T-cell (primary cell): ENCODE measurements at regions not wholly inside any gene's neighbourhood (a gene's known extent, or its start where the extent isn't known, plus 50 kb on each side); places are given as distances from the start of the nearest gene placed in this dataset.

Source experiments
- ATAC-seq, 4 experiments: fragments of 200-7000 bp in 3 of 4; fragments of 150-1000 bp in 1 of 4; cut with Tn5 transposase; replicated peaks in 1 of 4; 1 replicate in 3 of 4; 2 replicates in 1 of 4; pipeline ENCODE4 v1.10.0; 2021; ENCODE audit warnings: moderate library complexity in 3 of 4, mild to moderate bottlenecking in 2 of 4, moderate number of reproducible peaks in 1 of 4
- CTCF ChIA-PET, 2 donors: fragments of 300-600 bp; sonication (Branson Sonifier 250); formaldehyde crosslinking; loops; one replicate each; lab custom pipeline; 2022; ENCODE audit warnings: antibody characterized with exemption in 2 of 2; lab: Charles Lee
- POLR2A ChIA-PET, 2 donors: fragments of 300-600 bp; sonication (Branson Sonifier 250); formaldehyde crosslinking; loops; one replicate each; lab custom pipeline; 2022; ENCODE audit warnings: antibody characterized with exemption in 2 of 2; lab: Charles Lee
- DNase-seq, 35 experiments: peaks; one replicate each; pipeline versions ENCODE4 v3.0.0 to v3.0.0-alpha.2; 2013 to 2023
- H3K27ac ChIP-seq: one replicate; pipeline ENCODE4 v1.5.1; 2013; ENCODE audit warnings: low read length
- H3K27me3 ChIP-seq, 2 experiments: replicated peaks in 1 of 2; 1 replicate in 1 of 2; 2 replicates in 1 of 2; pipeline versions ENCODE4 v1.6.1 to v1.7.0; 2013; ENCODE audit warnings: low read length in 1 of 2, mixed read lengths in 1 of 2; ENCODE audit not compliant: control insufficient read depth in 2 of 2, insufficient read depth in 2 of 2; ENCODE audit errors: extremely low read depth in 1 of 2
- H3K36me3 ChIP-seq, 2 donors: 1 replicate in 1 of 2; 2 replicates in 1 of 2; pipeline versions ENCODE4 v1.6.1 to v1.7.0; 2013; ENCODE audit warnings: low read length in 1 of 2; ENCODE audit not compliant: control insufficient read depth in 2 of 2, insufficient read depth in 1 of 2; ENCODE audit errors: extremely low read depth in 1 of 2
- H3K4me1 ChIP-seq, 2 experiments: 1 replicate in 1 of 2; 2 replicates in 1 of 2; pipeline versions ENCODE4 v1.6.1 to v1.7.0; 2013; ENCODE audit warnings: low read length in 2 of 2, mixed read lengths in 1 of 2; ENCODE audit not compliant: insufficient read depth in 2 of 2, control insufficient read depth in 1 of 2; ENCODE audit errors: extremely low read depth in 1 of 2
- H3K4me3 ChIP-seq, 2 donors: 1 replicate in 1 of 2; 2 replicates in 1 of 2; pipeline versions ENCODE4 v1.5.1 to v1.7.0; 2013; ENCODE audit warnings: mild to moderate bottlenecking in 2 of 2, low read length in 1 of 2, moderate library complexity in 1 of 2; ENCODE audit not compliant: control insufficient read depth in 1 of 2; ENCODE audit errors: extremely low read depth in 1 of 2
- H3K9me3 ChIP-seq: 2 replicates; pipeline ENCODE4 v1.7.0; 2013
- H3K27ac Mint-ChIP-seq, 2 donors: one replicate each; pipeline ENCODE4 v1.8.0; 2020 to 2021; ENCODE audit warnings: mild to moderate bottlenecking in 2 of 2, mixed read lengths in 2 of 2
- H3K27me3 Mint-ChIP-seq, 2 donors: one replicate each; pipeline ENCODE4 v1.8.0; 2021 to 2022; ENCODE audit warnings: mixed read lengths in 2 of 2
- H3K36me3 Mint-ChIP-seq: one replicate; pipeline ENCODE4 v1.8.0; 2021; ENCODE audit warnings: mixed read lengths
- H3K4me1 Mint-ChIP-seq, 3 donors: one replicate each; pipeline ENCODE4 v1.8.0; 2020 to 2022; ENCODE audit warnings: mixed read lengths in 3 of 3, mild to moderate bottlenecking in 1 of 3
- H3K4me3 Mint-ChIP-seq, 3 donors: one replicate each; pipeline ENCODE4 v1.8.0; 2020 to 2022; ENCODE audit warnings: mild to moderate bottlenecking in 3 of 3, mixed read lengths in 3 of 3, moderate library complexity in 3 of 3
- H3K9me3 Mint-ChIP-seq, 3 donors: one replicate each; pipeline ENCODE4 v1.8.0; 2020 to 2022; ENCODE audit warnings: mixed read lengths in 3 of 3
- WGBS: methylation state at CpG from one replicate; pipeline ENCODE4 v1.1.5; 2013; ENCODE audit warnings: missing lambda C conversion rate; ENCODE audit not compliant: insufficient coverage; 5-methylcytosine and 5-hydroxymethylcytosine counted together

GRCh38 chr13:67299072-67299635 lies 69.0 kb upstream of the PCDH9 start:
- H3K4me3 Mint-ChIP-seq: no peak overlapping the region
- no peaks in the 10 kb centered on the region for H3K36me3 Mint-ChIP-seq
- no peaks in the 10 kb centered on the region for H3K4me1 ChIP-seq
- CTCF ChIA-PET: no interaction called here
- H3K9me3 Mint-ChIP-seq: peaks cover 2 to 18% (median 8%) of the 10 kb centered on the region in 3 donors
- no peak for ATAC-seq
- no peak overlapping the region for H3K4me3 ChIP-seq
- POLR2A ChIA-PET: no interaction called here
- no CpG with 5 or more reads among the region's 1 CpG for WGBS
- H3K27ac ChIP-seq: no peak overlapping the region
- no peaks in the 10 kb centered on the region for H3K36me3 ChIP-seq
- H3K27ac Mint-ChIP-seq: no peak overlapping the region
- DNase-seq: no peak
- H3K27me3 ChIP-seq: no peaks in the 10 kb centered on the region
- H3K27me3 Mint-ChIP-seq: no peaks in the 10 kb centered on the region
- H3K4me1 Mint-ChIP-seq: no peaks in the 10 kb centered on the region
- no peaks in the 10 kb centered on the region for H3K9me3 ChIP-seq

GRCh38 chr13:67298297-67298696 lies 68.2 kb upstream of the PCDH9 start:
- H3K36me3 Mint-ChIP-seq: no peaks in the 10 kb centered on the region
- H3K9me3 Mint-ChIP-seq: peaks cover 3 to 18% (median 8%) of the 10 kb centered on the region in 3 donors
- H3K27me3 Mint-ChIP-seq: no peaks in the 10 kb centered on the region
- no peak for ATAC-seq
- no peaks in the 10 kb centered on the region for H3K4me1 Mint-ChIP-seq
- Histone ChIP-seq H3K36me3 (no peaks in the 10 kb centered on the region), H3K9me3 (no peaks in the 10 kb centered on the region), H3K27me3 (no peaks in the 10 kb centered on the region), H3K4me3 (no peak overlapping the region), H3K27ac (no peak overlapping the region), H3K4me1 (no peaks in the 10 kb centered on the region)
- no peak overlapping the region for H3K4me3 Mint-ChIP-seq
- ChIA-PET POLR2A (no interaction called here), CTCF (no interaction called here)
- H3K27ac Mint-ChIP-seq: no peak overlapping the region
- no peak for DNase-seq

GRCh38 chr13:67296511-67296910 lies 66.4 kb upstream of the PCDH9 start:
- Histone ChIP-seq H3K27me3 (no peaks in the 10 kb centered on the region), H3K4me3 (no peak overlapping the region), H3K4me1 (no peaks in the 10 kb centered on the region), H3K27ac (no peak overlapping the region), H3K36me3 (no peaks in the 10 kb centered on the region), H3K9me3 (no peaks in the 10 kb centered on the region)
- ATAC-seq (no peak), DNase-seq (no peak)
- no peaks in the 10 kb centered on the region for H3K27me3 Mint-ChIP-seq
- no peak overlapping the region for H3K27ac Mint-ChIP-seq
- H3K9me3 Mint-ChIP-seq: peaks cover 3 to 10% (median 8%) of the 10 kb centered on the region in 3 donors
- ChIA-PET POLR2A (no interaction called here), CTCF (no interaction called here)
- no peaks in the 10 kb centered on the region for H3K36me3 Mint-ChIP-seq
- H3K4me1 Mint-ChIP-seq: no peaks in the 10 kb centered on the region
- no peak overlapping the region for H3K4me3 Mint-ChIP-seq
- WGBS: no CpG with 5 or more reads among the region's 2 CpGs

- DNase-seq: no peak
- Mint-ChIP-seq H3K36me3 (no peaks in the 10 kb centered on the region), H3K9me3 (peaks cover 0 to 5% (median 3%) of the 10 kb centered on the region in 3 donors), H3K27ac (no peak overlapping the region), H3K4me1 (no peaks in the 10 kb centered on the region), H3K4me3 (no peak overlapping the region), H3K27me3 (no peaks in the 10 kb centered on the region)
- ChIA-PET POLR2A (no interaction called here), CTCF (no interaction called here)
- no peaks in the 10 kb centered on the region for H3K9me3 ChIP-seq
- no peaks in the 10 kb centered on the region for H3K36me3 ChIP-seq
- no peak overlapping the region for H3K4me3 ChIP-seq
- no peak for ATAC-seq
- no CpG with 5 or more reads among the region's 1 CpG for WGBS
- no peak overlapping the region for H3K27ac ChIP-seq
- no peaks in the 10 kb centered on the region for H3K4me1 ChIP-seq
- no peaks in the 10 kb centered on the region for H3K27me3 ChIP-seq
Measured at GRCh38 chr13:67292886-67293285, 62.8 kb upstream of the PCDH9 start.

- CTCF ChIA-PET: no interaction called here
- DNase-seq: no peak
- Mint-ChIP-seq H3K9me3 (peaks cover 0 to 3% (median 0%) of the 10 kb centered on the region in 3 donors), H3K36me3 (no peaks in the 10 kb centered on the region), H3K4me3 (no peak overlapping the region), H3K27me3 (no peaks in the 10 kb centered on the region), H3K27ac (no peak overlapping the region), H3K4me1 (no peaks in the 10 kb centered on the region)
- Histone ChIP-seq H3K27ac (no peak overlapping the region), H3K36me3 (no peaks in the 10 kb centered on the region), H3K9me3 (no peaks in the 10 kb centered on the region), H3K27me3 (no peaks in the 10 kb centered on the region), H3K4me3 (no peak overlapping the region), H3K4me1 (no peaks in the 10 kb centered on the region)
- POLR2A ChIA-PET: no interaction called here
- WGBS: 82% methylated on average over 1 of the region's 1 CpG
- ATAC-seq: no peak
Measured at GRCh38 chr13:67285611-67286010, 55.5 kb upstream of the PCDH9 start.

- DNase-seq: no peak
- Mint-ChIP-seq H3K4me1 (no peaks in the 10 kb centered on the region), H3K4me3 (no peak overlapping the region), H3K27ac (no peak overlapping the region), H3K9me3 (peaks cover 0 to 3% (median 0%) of the 10 kb centered on the region in 3 donors), H3K27me3 (no peaks in the 10 kb centered on the region), H3K36me3 (no peaks in the 10 kb centered on the region)
- ATAC-seq: no peak
- CTCF ChIA-PET: no interaction called here
- H3K4me1 ChIP-seq: no peaks in the 10 kb centered on the region
- no peaks in the 10 kb centered on the region for H3K36me3 ChIP-seq
- H3K4me3 ChIP-seq: no peak overlapping the region
- H3K9me3 ChIP-seq: no peaks in the 10 kb centered on the region
- no peak overlapping the region for H3K27ac ChIP-seq
- POLR2A ChIA-PET: no interaction called here
- WGBS: no CpG with 5 or more reads among the region's 2 CpGs
- H3K27me3 ChIP-seq: no peaks in the 10 kb centered on the region
Measured at GRCh38 chr13:67283637-67284036, 53.5 kb upstream of the PCDH9 start.

- H3K4me3 Mint-ChIP-seq: no peak overlapping the region
- Histone ChIP-seq H3K36me3 (no peaks in the 10 kb centered on the region), H3K27me3 (no peaks in the 10 kb centered on the region), H3K9me3 (no peaks in the 10 kb centered on the region), H3K4me3 (no peak overlapping the region), H3K4me1 (no peaks in the 10 kb centered on the region), H3K27ac (no peak overlapping the region)
- ATAC-seq (no peak), DNase-seq (no peak)
- peaks cover 0 to 4% (median 3%) of the 10 kb centered on the region in 3 donors for H3K9me3 Mint-ChIP-seq
- no peak overlapping the region for H3K27ac Mint-ChIP-seq
- H3K36me3 Mint-ChIP-seq: no peaks in the 10 kb centered on the region
- POLR2A ChIA-PET: interaction anchor here in 1 of 2 donors (0.7 kb wide), 1 partner anchor 45 kb away, joined by 3 read pairs; no protein-coding TSS in a partner anchor
- no peaks in the 10 kb centered on the region for H3K4me1 Mint-ChIP-seq
- CTCF ChIA-PET: no interaction called here
- no peaks in the 10 kb centered on the region for H3K27me3 Mint-ChIP-seq
- 20% methylated on average over 1 of the region's 2 CpGs for WGBS
Measured at GRCh38 chr13:67281466-67281865, 51.3 kb upstream of the PCDH9 start.
